OCI-LY1 (cell line): ENCODE measurements at regions not wholly inside any gene's neighbourhood (a gene's known extent, or its start where the extent isn't known, plus 50 kb on each side); places are given as distances from the start of the nearest gene placed in this dataset.

Source experiments
- H2AFZ ChIP-seq: fragments of 200-600 bp; sonication (generic), shearing (Covaris generic); 2 replicates; pipeline ENCODE4 v1.6.0; 2014; ENCODE audit warnings: antibody characterized with exemption, mild to moderate bottlenecking, low read length
- H3F3A ChIP-seq: fragments of 200-600 bp; sonication (generic), shearing (Covaris generic); 2 replicates; pipeline ENCODE4 v1.6.0; 2014; ENCODE audit warnings: mild to moderate bottlenecking, antibody characterized with exemption, low read length, moderate library complexity; ENCODE audit not compliant: insufficient read depth
- H3K27ac ChIP-seq: fragments of 200-600 bp; sonication (generic); 2 replicates; pipeline ENCODE4 v1.5.1; 2014; ENCODE audit warnings: low read length, mixed run types, mild to moderate bottlenecking, low read depth; ENCODE audit not compliant: poor library complexity, severe bottlenecking
- H3K27me3 ChIP-seq: fragments of 200-600 bp; sonication (generic); 2 replicates; pipeline ENCODE4 v1.6.0; 2014; ENCODE audit warnings: antibody characterized with exemption, mild to moderate bottlenecking, low read length, moderate library complexity; ENCODE audit not compliant: insufficient read depth
- H3K36me3 ChIP-seq: fragments of 200-600 bp; sonication (generic); 2 replicates; pipeline ENCODE4 v1.6.1; 2014; ENCODE audit warnings: mild to moderate bottlenecking, antibody characterized with exemption, low read length, moderate library complexity, mixed read lengths; ENCODE audit not compliant: insufficient read depth
- H3K4me1 ChIP-seq: fragments of 200-600 bp; sonication (generic); 2 replicates; pipeline ENCODE4 v1.5.1; 2014; ENCODE audit warnings: mild to moderate bottlenecking, low read length, moderate library complexity; ENCODE audit not compliant: insufficient read depth, severe bottlenecking
- H3K4me2 ChIP-seq: fragments of 200-600 bp; sonication (generic), shearing (Covaris generic); 2 replicates; pipeline ENCODE4 v1.6.1; 2014; ENCODE audit warnings: low read length
- H3K4me3 ChIP-seq: fragments of 200-600 bp; sonication (generic); 2 replicates; pipeline ENCODE4 v1.5.1; 2014; ENCODE audit warnings: low read length, low read depth, mild to moderate bottlenecking, mixed read lengths; ENCODE audit not compliant: poor library complexity, severe bottlenecking
- H3K79me2 ChIP-seq: fragments of 200-600 bp; shearing (Covaris generic); 2 replicates; pipeline ENCODE4 v1.6.1; 2016; ENCODE audit warnings: mixed run types, low read length, mixed read lengths; ENCODE audit not compliant: insufficient read depth
- H3K9ac ChIP-seq: fragments of 200-600 bp; sonication (generic), shearing (Covaris generic); 2 replicates; pipeline ENCODE4 v1.6.1; 2014; ENCODE audit warnings: mild to moderate bottlenecking, low read length, mixed read lengths
- H3K9me2 ChIP-seq: fragments of 200-600 bp; sonication (generic), shearing (Covaris generic); 2 replicates; pipeline ENCODE4 v1.6.1; 2014; ENCODE audit warnings: low read depth, mild to moderate bottlenecking, low read length, mixed read lengths
- H3K9me3 ChIP-seq: fragments of 200-600 bp; shearing (Covaris generic); 2 replicates; pipeline ENCODE4 v1.6.1; 2014; ENCODE audit warnings: low read length, mixed read lengths
- H4K20me1 ChIP-seq: fragments of 200-600 bp; sonication (generic), shearing (Covaris generic); 2 replicates; pipeline ENCODE4 v1.6.0; 2016; ENCODE audit warnings: mild to moderate bottlenecking, low read length; ENCODE audit not compliant: insufficient read depth
- CTCF ChIP-seq: fragments of 200-600 bp; sonication (generic), shearing (Covaris generic); IDR thresholded peaks from 2 replicates; pipeline ENCODE4 v1.5.1; 2017; ENCODE audit warnings: mild to moderate bottlenecking, antibody characterized with exemption, low read length, moderate library complexity, mixed read lengths
- EZH2 ChIP-seq: fragments of 200-600 bp; sonication (generic), shearing (Covaris generic); IDR thresholded peaks from 2 replicates; pipeline ENCODE4 v1.8.0; 2017; ENCODE audit warnings: borderline replicate concordance, mixed run types, mild to moderate bottlenecking, antibody characterized with exemption, low read length, moderate library complexity, mixed read lengths

- H2AFZ ChIP-seq = no peak overlapping the region
- H4K20me1 ChIP-seq = no peaks in the 10 kb centered on the region
- H3K9me3 ChIP-seq = no peaks in the 10 kb centered on the region
- H3K79me2 ChIP-seq = no peaks in the 10 kb centered on the region
- H3F3A ChIP-seq = no peaks in the 10 kb centered on the region
- H3K9me2 ChIP-seq = no peaks in the 10 kb centered on the region
- H3K4me2 ChIP-seq = no peak overlapping the region
- no peaks in the 10 kb centered on the region; the same call in 1 of the 2 replicates for H3K27me3 ChIP-seq
- H3K36me3 ChIP-seq = no peaks in the 10 kb centered on the region
- H3K4me1 ChIP-seq = no peaks in the 10 kb centered on the region
- no peak overlapping the region for H3K4me3 ChIP-seq
- H3K27ac ChIP-seq = no peak overlapping the region
- no peak overlapping the region for H3K9ac ChIP-seq
- TF ChIP-seq CTCF = no peak
- TF ChIP-seq EZH2 = no peak
These were observed 116.1 kb downstream of the CDH26 start for GRCh38 chr20:60074276-60074675.

GRCh38 chr20:60078351-60079250 lies 120.4 kb downstream of the CDH26 start:
- no peak overlapping the region for H3K4me2 ChIP-seq
- no peaks in the 10 kb centered on the region for H3K9me2 ChIP-seq
- no peaks in the 10 kb centered on the region for H3K36me3 ChIP-seq
- no peak overlapping the region for H3K9ac ChIP-seq
- H3K9me3 ChIP-seq = no peaks in the 10 kb centered on the region
- H3K79me2 ChIP-seq = no peaks in the 10 kb centered on the region
- H3F3A ChIP-seq = no peaks in the 10 kb centered on the region
- no peaks in the 10 kb centered on the region for H4K20me1 ChIP-seq
- H3K27me3 ChIP-seq = no peaks in the 10 kb centered on the region; the same call in 1 of the 2 replicates
- H3K27ac ChIP-seq = no peak overlapping the region
- H3K4me1 ChIP-seq = no peaks in the 10 kb centered on the region
- TF ChIP-seq CTCF (no peak), EZH2 (no peak)
- no peak overlapping the region for H3K4me3 ChIP-seq
- no peak overlapping the region for H2AFZ ChIP-seq

- H3K79me2 ChIP-seq = no peaks in the 10 kb centered on the region
- no peaks in the 10 kb centered on the region for H3K4me1 ChIP-seq
- no peak overlapping the region for H2AFZ ChIP-seq
- no peak for TF ChIP-seq EZH2
- TF ChIP-seq CTCF = no peak
- no peaks in the 10 kb centered on the region for H3K9me3 ChIP-seq
- H3K9ac ChIP-seq = no peak overlapping the region
- no peaks in the 10 kb centered on the region for H3K27me3 ChIP-seq
- no peaks in the 10 kb centered on the region for H3K36me3 ChIP-seq
- H3F3A ChIP-seq = no peaks in the 10 kb centered on the region
- H4K20me1 ChIP-seq = no peaks in the 10 kb centered on the region
- no peak overlapping the region for H3K27ac ChIP-seq
- H3K4me3 ChIP-seq = no peak overlapping the region
- H3K9me2 ChIP-seq = no peaks in the 10 kb centered on the region
- H3K4me2 ChIP-seq = no peak overlapping the region
These were observed 122.2 kb downstream of the CDH26 start for GRCh38 chr20:60080401-60080800.
